ENCODE measurements at regions not wholly inside any gene's neighbourhood (a gene's known extent, or its start where the extent isn't known, plus 50 kb on each side); places are given as distances from the start of the nearest gene placed in this dataset.

- TF ChIP-seq CTCF (conservative IDR thresholded peaks at IDR 0.05; ENCODE audit: low read length) (no peak), EZH2phosphoT487 (IDR thresholded peaks at IDR 0.05; ENCODE audit: borderline replicate concordance, low read depth, low read length) (no peak)
Observed at GRCh38 chr6:16840291-16840690, 79.0 kb upstream of the ATXN1 start.
